ENCODE measurements at regions not wholly inside any gene's neighbourhood (a gene's known extent, or its start where the extent isn't known, plus 50 kb on each side); places are given as distances from the start of the nearest gene placed in this dataset.
"Not testable (repeated sequence)": the region's sequence is repeated elsewhere in the genome, so short reads cannot be mapped to it uniquely, and the experiment has no call there.

GRCh38 chr2:66270247-66270646 lies 164.7 kb upstream of the MEIS1 start:
- Mint-ChIP-seq H3K27ac (no peak overlapping the region), H3K9me3 (no peaks in the 10 kb centered on the region), H3K36me3 (no peaks in the 10 kb centered on the region)
- ATAC-seq (no peak), DNase-seq (ENCODE audit: low spot score in 2 of 2) (no peak)

- H3K9me3 Mint-ChIP-seq, result no peaks in the 10 kb centered on the region
- no peaks in the 10 kb centered on the region for H3K36me3 Mint-ChIP-seq
- no peak overlapping the region for H3K27ac Mint-ChIP-seq
- DNase-seq (ENCODE audit: low spot score in 2 of 2) (no peak), ATAC-seq (no peak)
These were observed 165.8 kb upstream of the MEIS1 start for GRCh38 chr2:66269166-66269565.

GRCh38 chr2:66268756-66269155 lies 166.2 kb upstream of the MEIS1 start:
- ATAC-seq (no peak), DNase-seq (ENCODE audit: low spot score in 2 of 2) (no peak)
- Mint-ChIP-seq H3K27ac (no peak overlapping the region), H3K36me3 (no peaks in the 10 kb centered on the region), H3K9me3 (no peaks in the 10 kb centered on the region)

- Mint-ChIP-seq H3K9me3 (no peaks in the 10 kb centered on the region), H3K27ac (no peak overlapping the region)
- no peak for ATAC-seq
These were observed 170.6 kb upstream of the MEIS1 start for GRCh38 chr2:66264354-66264753.

GRCh38 chr2:66255867-66256266 lies 179.1 kb upstream of the MEIS1 start:
- Mint-ChIP-seq H3K36me3 (no peaks in the 10 kb centered on the region), H3K9me3 (peaks cover 0 to 8% of the 10 kb centered on the region in 2 donors), H3K27ac (no peak overlapping the region)
- ATAC-seq (no peak), DNase-seq (ENCODE audit: low spot score in 2 of 2) (no peak)

More at GRCh38 chr2:66264354-66264753, 170.6 kb upstream of the MEIS1 start:
- no peaks in the 10 kb centered on the region for H3K36me3 Mint-ChIP-seq
- no peak for DNase-seq (ENCODE audit: low spot score in 2 of 2)

GRCh38 chr2:66255136-66255535 lies 179.8 kb upstream of the MEIS1 start:
- Mint-ChIP-seq H3K36me3 (no peaks in the 10 kb centered on the region), H3K27ac (no peak overlapping the region), H3K9me3 (peaks cover 0 to 8% of the 10 kb centered on the region in 2 donors)
- DNase-seq (ENCODE audit: low spot score in 2 of 2) (no peak), ATAC-seq (no peak)

GRCh38 chr2:66253066-66253465 lies 181.9 kb upstream of the MEIS1 start:
- Mint-ChIP-seq H3K27ac (no peak overlapping the region), H3K36me3 (no peaks in the 10 kb centered on the region), H3K9me3 (peaks cover 0 to 8% of the 10 kb centered on the region in 2 donors)
- DNase-seq (ENCODE audit: low spot score in 2 of 2) (no peak), ATAC-seq (no peak)

GRCh38 chr2:66252109-66252508 lies 182.8 kb upstream of the MEIS1 start:
- ATAC-seq (no peak), DNase-seq (ENCODE audit: low spot score in 2 of 2) (no peak)
- no peak overlapping the region for H3K27ac Mint-ChIP-seq
- H3K36me3 Mint-ChIP-seq, result no peaks in the 10 kb centered on the region
- H3K9me3 Mint-ChIP-seq, result peaks cover 9 to 15% of the 10 kb centered on the region in 2 donors

- peaks cover 14 to 15% of the 10 kb centered on the region in 2 donors for H3K9me3 Mint-ChIP-seq
- ATAC-seq (no peak), DNase-seq (ENCODE audit: low spot score in 2 of 2) (no peak)
- no peak overlapping the region for H3K27ac Mint-ChIP-seq
- H3K36me3 Mint-ChIP-seq, result no peaks in the 10 kb centered on the region
These were observed 183.4 kb upstream of the MEIS1 start for GRCh38 chr2:66251573-66251972.

GRCh38 chr2:66249089-66249488 lies 185.8 kb upstream of the MEIS1 start:
- H3K27ac Mint-ChIP-seq; ATAC-seq; DNase-seq (ENCODE audit: low spot score in 2 of 2); H3K36me3 Mint-ChIP-seq: not testable (repeated sequence)
- peaks cover 11 to 32% of the 10 kb centered on the region in 2 donors for H3K9me3 Mint-ChIP-seq

GRCh38 chr2:66243809-66244208 lies 191.1 kb upstream of the MEIS1 start:
- H3K27ac Mint-ChIP-seq; H3K36me3 Mint-ChIP-seq; DNase-seq (ENCODE audit: low spot score in 2 of 2); ATAC-seq: not testable (repeated sequence)
- peaks cover 8 to 35% of the 10 kb centered on the region in 2 donors for H3K9me3 Mint-ChIP-seq

GRCh38 chr2:66242888-66243287 lies 192.0 kb upstream of the MEIS1 start:
- not testable (repeated sequence) for ATAC-seq; DNase-seq (ENCODE audit: low spot score in 2 of 2); H3K27ac Mint-ChIP-seq; H3K36me3 Mint-ChIP-seq
- H3K9me3 Mint-ChIP-seq, result peaks cover 7 to 34% of the 10 kb centered on the region in 2 donors

- peaks cover under 1 to 28% of the 10 kb centered on the region in 2 donors for H3K9me3 Mint-ChIP-seq
- no peaks in the 10 kb centered on the region for H3K36me3 Mint-ChIP-seq
- H3K27ac Mint-ChIP-seq, result no peak overlapping the region
- DNase-seq (ENCODE audit: low spot score in 2 of 2) (no peak), ATAC-seq (no peak)
These were observed 192.7 kb upstream of the MEIS1 start for GRCh38 chr2:66242099-66242789.

GRCh38 chr2:66240286-66240685 lies 194.6 kb upstream of the MEIS1 start:
- no peak for DNase-seq (ENCODE audit: low spot score in 2 of 2)
- Mint-ChIP-seq H3K27ac (no peak overlapping the region), H3K9me3 (peaks cover 0 to 14% of the 10 kb centered on the region in 2 donors), H3K36me3 (no peaks in the 10 kb centered on the region)
- ATAC-seq, result no peak

GRCh38 chr2:66239655-66240054 lies 195.3 kb upstream of the MEIS1 start:
- H3K9me3 Mint-ChIP-seq, result peaks cover 0 to 8% of the 10 kb centered on the region in 2 donors
- ATAC-seq, result no peak
- no peak overlapping the region for H3K27ac Mint-ChIP-seq
- no peak for DNase-seq (ENCODE audit: low spot score in 2 of 2)
- no peaks in the 10 kb centered on the region for H3K36me3 Mint-ChIP-seq

- ATAC-seq (no peak), DNase-seq (ENCODE audit: low spot score in 2 of 2) (no peak)
- Mint-ChIP-seq H3K9me3 (peaks cover 0 to 3% of the 10 kb centered on the region in 2 donors), H3K36me3 (no peaks in the 10 kb centered on the region), H3K27ac (no peak overlapping the region)
These were observed 197.0 kb upstream of the MEIS1 start for GRCh38 chr2:66237803-66238379.

GRCh38 chr2:66236816-66237802 lies 197.8 kb upstream of the MEIS1 start:
- ATAC-seq, result no peak
- Mint-ChIP-seq H3K27ac (no peak overlapping the region), H3K36me3 (no peaks in the 10 kb centered on the region), H3K9me3 (peaks cover 0 to 3% of the 10 kb centered on the region in 2 donors)
- no peak for DNase-seq (ENCODE audit: low spot score in 2 of 2)

Measured in activated naive CD4-positive, alpha-beta T cell treated with anti-CD3 and anti-CD28 coated beads, Interleukin-2, amount 50 U/mL, for 72 hours (primary cell).